ENCODE measurements at regions not wholly inside any gene's neighbourhood (a gene's known extent, or its start where the extent isn't known, plus 50 kb on each side); places are given as distances from the start of the nearest gene placed in this dataset.

- no peak for DNase-seq (ENCODE audit: low read depth)
- Histone ChIP-seq H3K27me3 (ENCODE audit: control insufficient read depth, insufficient read depth, low read length) (no peaks in the 10 kb centered on the region), H3K36me3 (ENCODE audit: control insufficient read depth, insufficient read depth, low read length) (no peaks in the 10 kb centered on the region), H3K4me3 (ENCODE audit: low read depth, low read length) (no peak overlapping the region)
- no peak for TF ChIP-seq CTCF (IDR thresholded peaks at IDR 0.05; ENCODE audit: insufficient read depth, low read depth, low read length)
- ChIA-PET POLR2A (no interaction called here), CTCF (no interaction called here)
These were observed 72.9 kb upstream of the KRAS start for GRCh38 chr12:25323581-25323982.

- ChIA-PET POLR2A (no interaction called here), CTCF (no interaction called here)
- H3K27me3 ChIP-seq (ENCODE audit: control insufficient read depth, insufficient read depth, low read length), result no peaks in the 10 kb centered on the region
- no peaks in the 10 kb centered on the region for H3K36me3 ChIP-seq (ENCODE audit: control insufficient read depth, insufficient read depth, low read length)
- no peak for TF ChIP-seq CTCF (IDR thresholded peaks at IDR 0.05; ENCODE audit: insufficient read depth, low read depth, low read length)
- no peak overlapping the region for H3K4me3 ChIP-seq (ENCODE audit: low read depth, low read length)
- DNase-seq (ENCODE audit: low read depth), result no peak
These were observed 72.3 kb upstream of the KRAS start for GRCh38 chr12:25322918-25323531.

- CTCF ChIA-PET, result no interaction called here
- no peak for TF ChIP-seq CTCF (IDR thresholded peaks at IDR 0.05; ENCODE audit: insufficient read depth, low read depth, low read length)
- H3K27me3 ChIP-seq (ENCODE audit: control insufficient read depth, insufficient read depth, low read length), result no peaks in the 10 kb centered on the region
- DNase-seq (ENCODE audit: low read depth), result no peak
- no peaks in the 10 kb centered on the region for H3K36me3 ChIP-seq (ENCODE audit: control insufficient read depth, insufficient read depth, low read length)
- no peak overlapping the region for H3K4me3 ChIP-seq (ENCODE audit: low read depth, low read length)
- POLR2A ChIA-PET, result interaction anchor here (0.6 kb wide), 1 partner anchor 128 kb away, joined by 4 read pairs; the partner anchor contains the start of genes DNAI7 and ETFRF1
These were observed 71.6 kb upstream of the KRAS start for GRCh38 chr12:25322351-25322750.

DNA sequence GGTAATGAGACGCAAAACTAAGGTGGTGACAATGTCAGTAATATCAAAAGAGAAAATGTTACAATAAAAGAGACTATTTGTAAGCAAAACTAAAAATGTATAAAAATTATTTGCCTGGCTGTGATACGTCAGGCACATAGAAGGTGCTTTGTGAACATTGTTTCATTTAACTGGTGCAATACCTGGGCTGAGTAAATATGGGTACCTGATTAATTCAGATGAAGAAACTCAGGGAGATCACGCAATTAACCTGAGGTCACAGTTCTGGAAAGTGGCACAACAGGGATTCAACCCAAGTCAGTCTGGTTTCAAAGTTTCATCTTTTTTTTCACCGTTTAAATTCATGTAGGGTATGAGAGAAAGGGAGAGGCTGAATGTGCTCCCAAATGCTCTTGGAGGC is 71.0 kb upstream of the KRAS start:
- no peak for TF ChIP-seq CTCF (IDR thresholded peaks at IDR 0.05; ENCODE audit: insufficient read depth, low read depth, low read length)
- Histone ChIP-seq H3K4me3 (ENCODE audit: low read depth, low read length) (no peak overlapping the region), H3K36me3 (ENCODE audit: control insufficient read depth, insufficient read depth, low read length) (no peaks in the 10 kb centered on the region), H3K27me3 (ENCODE audit: control insufficient read depth, insufficient read depth, low read length) (no peaks in the 10 kb centered on the region)
- POLR2A ChIA-PET, result interaction anchor here (0.6 kb wide), 1 partner anchor 127 kb away, joined by 4 read pairs; the partner anchor contains the start of genes DNAI7 and ETFRF1
- no peak for DNase-seq (ENCODE audit: low read depth)
- CTCF ChIA-PET, result interaction anchor here (1.0 kb wide), 1 partner anchor 11 kb away, joined by 3 read pairs; no protein-coding TSS in a partner anchor

- Histone ChIP-seq H3K4me3 (ENCODE audit: low read depth, low read length) (no peak overlapping the region), H3K36me3 (ENCODE audit: control insufficient read depth, insufficient read depth, low read length) (no peaks in the 10 kb centered on the region), H3K27me3 (ENCODE audit: control insufficient read depth, insufficient read depth, low read length) (no peaks in the 10 kb centered on the region)
- CTCF ChIA-PET, result interaction anchor here (1.2 kb wide), 1 partner anchor 13 kb away, joined by 3 read pairs; no protein-coding TSS in a partner anchor
- no peak for DNase-seq (ENCODE audit: low read depth)
- POLR2A ChIA-PET, result no interaction called here
- TF ChIP-seq CTCF (IDR thresholded peaks at IDR 0.05; ENCODE audit: insufficient read depth, low read depth, low read length), result no peak
These were observed 69.6 kb upstream of the KRAS start for GRCh38 chr12:25320123-25321006.
